Neural cell (in vitro differentiated cells): ENCODE measurements at regions not wholly inside any gene's neighbourhood (a gene's known extent, or its start where the extent isn't known, plus 50 kb on each side); places are given as distances from the start of the nearest gene placed in this dataset.

Experiments used
- EZH2 ChIP-seq: fragments of 200-600, 300-800 bp; shearing (Covaris generic), sonication (generic); IDR thresholded peaks from 2 replicates; pipeline ENCODE4 v1.6.1; 2014; ENCODE audit warnings: antibody characterized with exemption, low read length, borderline replicate concordance, mild to moderate bottlenecking; ENCODE audit not compliant: insufficient read depth, poor library complexity, severe bottlenecking
- POLR2AphosphoS5 ChIP-seq: IDR thresholded peaks from 2 replicates; pipeline ENCODE4 v1.6.1; 2012
- RAD21 ChIP-seq: fragments of 450-650 bp; conservative IDR thresholded peaks from 2 replicates; pipeline ENCODE4 v1.6.1; 2014; ENCODE audit warnings: antibody characterized with exemption, mild to moderate bottlenecking, moderate library complexity
- TF ChIP-seq, protein P1 (sequence below): fragments of 450-650 bp; IDR thresholded peaks from 2 replicates; pipeline ENCODE4 v1.5.1; 2014; ENCODE audit warnings: antibody characterized with exemption, mild to moderate bottlenecking, moderate library complexity; ENCODE audit not compliant: poor library complexity, severe bottlenecking
- TF ChIP-seq, protein P2 (sequence below): IDR thresholded peaks from 2 replicates; pipeline ENCODE4 v1.6.1; 2012; ENCODE audit warnings: borderline replicate concordance

DNA sequence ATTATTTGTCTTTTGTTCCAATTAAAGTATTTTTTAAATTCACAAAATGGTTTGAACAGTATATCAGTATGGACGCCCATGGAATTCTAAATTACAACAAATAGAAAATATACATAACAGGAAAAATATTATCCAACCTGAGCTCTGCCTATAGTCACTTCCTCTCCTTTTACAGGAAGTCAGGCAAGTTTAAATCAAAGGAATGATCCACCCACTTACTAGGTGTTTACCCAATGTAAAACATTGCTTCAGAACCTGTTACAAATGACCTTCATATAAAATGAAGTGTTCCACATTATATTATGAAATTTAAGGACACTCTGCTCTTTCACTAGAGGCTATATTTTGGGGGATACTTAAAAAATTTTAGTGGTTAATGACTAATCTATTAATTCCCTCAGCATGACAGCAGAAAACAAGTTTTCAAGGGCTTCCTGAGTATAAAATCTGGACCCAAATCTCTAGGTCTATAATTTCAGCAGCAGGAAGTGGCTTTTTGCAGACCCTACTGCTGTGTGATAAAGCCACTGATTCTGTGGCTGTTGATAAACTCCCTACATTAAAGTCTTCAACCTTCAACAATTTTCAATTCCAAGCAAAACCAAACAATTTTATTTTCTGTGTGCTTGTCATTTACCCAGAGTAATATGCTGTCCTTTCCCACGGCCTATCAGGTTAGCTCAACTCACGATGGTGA is 722.6 kb downstream of the GATA3 start:
- no peak for TF ChIP-seq RAD21
- TF ChIP-seq, protein P1, sequence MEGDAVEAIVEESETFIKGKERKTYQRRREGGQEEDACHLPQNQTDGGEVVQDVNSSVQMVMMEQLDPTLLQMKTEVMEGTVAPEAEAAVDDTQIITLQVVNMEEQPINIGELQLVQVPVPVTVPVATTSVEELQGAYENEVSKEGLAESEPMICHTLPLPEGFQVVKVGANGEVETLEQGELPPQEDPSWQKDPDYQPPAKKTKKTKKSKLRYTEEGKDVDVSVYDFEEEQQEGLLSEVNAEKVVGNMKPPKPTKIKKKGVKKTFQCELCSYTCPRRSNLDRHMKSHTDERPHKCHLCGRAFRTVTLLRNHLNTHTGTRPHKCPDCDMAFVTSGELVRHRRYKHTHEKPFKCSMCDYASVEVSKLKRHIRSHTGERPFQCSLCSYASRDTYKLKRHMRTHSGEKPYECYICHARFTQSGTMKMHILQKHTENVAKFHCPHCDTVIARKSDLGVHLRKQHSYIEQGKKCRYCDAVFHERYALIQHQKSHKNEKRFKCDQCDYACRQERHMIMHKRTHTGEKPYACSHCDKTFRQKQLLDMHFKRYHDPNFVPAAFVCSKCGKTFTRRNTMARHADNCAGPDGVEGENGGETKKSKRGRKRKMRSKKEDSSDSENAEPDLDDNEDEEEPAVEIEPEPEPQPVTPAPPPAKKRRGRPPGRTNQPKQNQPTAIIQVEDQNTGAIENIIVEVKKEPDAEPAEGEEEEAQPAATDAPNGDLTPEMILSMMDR: no peak
- TF ChIP-seq POLR2AphosphoS5: no peak
- TF ChIP-seq, protein P2, sequence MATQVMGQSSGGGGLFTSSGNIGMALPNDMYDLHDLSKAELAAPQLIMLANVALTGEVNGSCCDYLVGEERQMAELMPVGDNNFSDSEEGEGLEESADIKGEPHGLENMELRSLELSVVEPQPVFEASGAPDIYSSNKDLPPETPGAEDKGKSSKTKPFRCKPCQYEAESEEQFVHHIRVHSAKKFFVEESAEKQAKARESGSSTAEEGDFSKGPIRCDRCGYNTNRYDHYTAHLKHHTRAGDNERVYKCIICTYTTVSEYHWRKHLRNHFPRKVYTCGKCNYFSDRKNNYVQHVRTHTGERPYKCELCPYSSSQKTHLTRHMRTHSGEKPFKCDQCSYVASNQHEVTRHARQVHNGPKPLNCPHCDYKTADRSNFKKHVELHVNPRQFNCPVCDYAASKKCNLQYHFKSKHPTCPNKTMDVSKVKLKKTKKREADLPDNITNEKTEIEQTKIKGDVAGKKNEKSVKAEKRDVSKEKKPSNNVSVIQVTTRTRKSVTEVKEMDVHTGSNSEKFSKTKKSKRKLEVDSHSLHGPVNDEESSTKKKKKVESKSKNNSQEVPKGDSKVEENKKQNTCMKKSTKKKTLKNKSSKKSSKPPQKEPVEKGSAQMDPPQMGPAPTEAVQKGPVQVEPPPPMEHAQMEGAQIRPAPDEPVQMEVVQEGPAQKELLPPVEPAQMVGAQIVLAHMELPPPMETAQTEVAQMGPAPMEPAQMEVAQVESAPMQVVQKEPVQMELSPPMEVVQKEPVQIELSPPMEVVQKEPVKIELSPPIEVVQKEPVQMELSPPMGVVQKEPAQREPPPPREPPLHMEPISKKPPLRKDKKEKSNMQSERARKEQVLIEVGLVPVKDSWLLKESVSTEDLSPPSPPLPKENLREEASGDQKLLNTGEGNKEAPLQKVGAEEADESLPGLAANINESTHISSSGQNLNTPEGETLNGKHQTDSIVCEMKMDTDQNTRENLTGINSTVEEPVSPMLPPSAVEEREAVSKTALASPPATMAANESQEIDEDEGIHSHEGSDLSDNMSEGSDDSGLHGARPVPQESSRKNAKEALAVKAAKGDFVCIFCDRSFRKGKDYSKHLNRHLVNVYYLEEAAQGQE: no peak
- no peak for TF ChIP-seq EZH2
